K562 (cell line): ENCODE measurements at regions not wholly inside any gene's neighbourhood (a gene's known extent, or its start where the extent isn't known, plus 50 kb on each side); places are given as distances from the start of the nearest gene placed in this dataset.

Experiments
- ATAC-seq: fragments of 200-7000 bp; cut with Tn5 transposase; 3 replicates; pipeline ENCODE4 v1.9.1; 2020; ENCODE audit warnings: moderate library complexity
- BruUV-seq: library from RNA; stranded (reverse); fragments of 400-500 nt; replicated peaks from 2 replicates; lab custom pipeline; 2021; lab: Mats Ljungman, UMichigan
- CTCF ChIA-PET: fragments of 300-600 bp; formaldehyde crosslinking; extraction: SDS; loops from one replicate; lab custom pipeline; 2021; ENCODE audit warnings: low intra/inter-chr PET ratio; lab: Yijun Ruan, JAX
- POLR2A ChIA-PET: fragments of 300-600, 350-650 bp; sonication (Branson Sonifier 250); formaldehyde crosslinking; extraction: SDS; loops from one replicate; lab custom pipeline; 2021; ENCODE audit warnings: antibody characterized with exemption, inconsistent platforms; lab: Yijun Ruan, JAX
- DNase-seq, 4 experiments: peaks; one replicate each; pipeline versions ENCODE4 v3.0.0 to v3.0.0-alpha.2; 2011 to 2018; ENCODE audit warnings: low spot score in 3 of 4, mixed read lengths in 3 of 4; ENCODE audit errors: extremely low read depth in 1 of 4
- FAIRE-seq: peaks from 2 replicates; lab custom pipeline; 2011; peaks lifted over from hg19 to GRCh38; lab: Jason Lieb, UNC
- H2AFZ ChIP-seq: 2 replicates; pipeline ENCODE4 v1.6.0; 2011; ENCODE audit warnings: low read depth, low read length, control low read depth, inconsistent platforms
- H3K27ac ChIP-seq: fragments of 200-600 bp; 3 replicates; pipeline ENCODE4 v1.8.0; 2011; ENCODE audit warnings: low read depth, mild to moderate bottlenecking, control low read depth, inconsistent platforms, low read length, moderate library complexity, mixed read lengths; ENCODE audit errors: extremely low read depth
- H3K27me3 ChIP-seq, 2 experiments: fragments of 300-600 bp in 1 of 2; 2 replicates in 1 of 2; 3 replicates in 1 of 2; pipeline versions ENCODE4 v1.6.0 to v1.8.0; 2011; ENCODE audit warnings: inconsistent platforms in 2 of 2, low read length in 2 of 2, mild to moderate bottlenecking in 1 of 2, mixed read lengths in 1 of 2, moderate library complexity in 1 of 2; ENCODE audit not compliant: control insufficient read depth in 2 of 2, insufficient read depth in 2 of 2
- H3K36me3 ChIP-seq: fragments of 300-600 bp; 3 replicates; pipeline ENCODE4 v1.8.0; 2011; ENCODE audit warnings: mild to moderate bottlenecking, low read length, inconsistent platforms; ENCODE audit not compliant: control insufficient read depth, insufficient read depth
- H3K4me1 ChIP-seq, 2 experiments: fragments of 200-600 bp in 1 of 2; replicated peaks in 1 of 2; 2 replicates in 1 of 2; 3 replicates in 1 of 2; pipeline versions ENCODE4 v1.5.1 to v1.8.0; 2011; ENCODE audit warnings: inconsistent platforms in 2 of 2, low read length in 2 of 2, mild to moderate bottlenecking in 1 of 2, mixed read lengths in 1 of 2, moderate library complexity in 1 of 2; ENCODE audit not compliant: control insufficient read depth in 2 of 2, insufficient read depth in 2 of 2
- H3K4me2 ChIP-seq: 2 replicates; pipeline ENCODE4 v1.6.1; 2011; ENCODE audit warnings: low read length, control low read depth, inconsistent platforms, mixed read lengths; ENCODE audit not compliant: insufficient read depth
- H3K4me3 ChIP-seq: fragments of 200-600 bp; sonication (generic), shearing (Covaris generic); 2 replicates; pipeline ENCODE4 v1.5.1; 2016; ENCODE audit warnings: control low read depth, inconsistent platforms
- H3K79me2 ChIP-seq: fragments of 200-600 bp; 3 replicates; pipeline ENCODE4 v1.8.0; 2011; ENCODE audit warnings: low read length, inconsistent platforms; ENCODE audit not compliant: control insufficient read depth, insufficient read depth
- H3K9ac ChIP-seq, 2 experiments: 2 replicates each; pipeline versions ENCODE4 v1.6.0 to v1.6.1; 2011; ENCODE audit warnings: low read depth in 2 of 2, low read length in 2 of 2, control low read depth in 1 of 2, inconsistent platforms in 1 of 2, mild to moderate bottlenecking in 1 of 2, mixed read lengths in 1 of 2; ENCODE audit not compliant: insufficient read depth in 1 of 2
- H3K9me1 ChIP-seq: one replicate; pipeline ENCODE4 v1.6.0; 2011; ENCODE audit warnings: inconsistent platforms, mild to moderate bottlenecking, low read length, moderate library complexity; ENCODE audit not compliant: control insufficient read depth, insufficient read depth
- H3K9me3 ChIP-seq: replicated peaks from 2 replicates; pipeline ENCODE4 v1.5.1; 2011; ENCODE audit warnings: low read depth, low read length, inconsistent platforms; ENCODE audit not compliant: control insufficient read depth, insufficient read depth
- H4K20me1 ChIP-seq: replicated peaks from 2 replicates; pipeline ENCODE4 v1.6.1; 2011; ENCODE audit warnings: low read length, inconsistent platforms, mixed read lengths; ENCODE audit not compliant: control insufficient read depth, insufficient read depth
- C11orf30 ChIP-seq: fragments of 450-650 bp; IDR thresholded peaks from 2 replicates; pipeline ENCODE4 v1.6.1; 2016; ENCODE audit warnings: low read depth, mild to moderate bottlenecking
- HMGN3 ChIP-seq: IDR thresholded peaks from 2 replicates; pipeline ENCODE4 v1.6.1; 2011; ENCODE audit warnings: borderline replicate concordance, low read depth, mild to moderate bottlenecking, mixed read lengths, low read length; ENCODE audit not compliant: insufficient read length; ENCODE audit errors: extremely low read depth
- MBD1 ChIP-seq: fragments of 250-450 bp; sonication (Bioruptor Pico); IDR thresholded peaks from 2 replicates; pipeline ENCODE4 v1.8.0; 2022; ENCODE audit warnings: inconsistent platforms
- MCM3 ChIP-seq: fragments of 450-650 bp; IDR thresholded peaks from 2 replicates; pipeline ENCODE4 v1.6.1; 2016
- STAT6 ChIP-seq: sonication (generic); formaldehyde crosslinking; IDR thresholded peaks from 2 replicates; pipeline ENCODE4 v1.8.1; 2023; ENCODE audit warnings: mild to moderate bottlenecking, missing genetic modification reagents
- ZNF717 ChIP-seq: fragments of 250-450 bp; sonication (Bioruptor Pico); IDR thresholded peaks from 2 replicates; pipeline ENCODE4 v1.5.0; 2021
- WGBS: fragments of 100-300 bp; shearing (Covaris generic); methylation state at CpG from one replicate; pipeline ENCODE4 v1.1.6; 2016; ENCODE audit warnings: low coverage, mixed read lengths; ENCODE audit not compliant: insufficient coverage; ENCODE audit errors: missing lambda C conversion rate; 5-methylcytosine and 5-hydroxymethylcytosine counted together
- in situ Hi-C: fragments of 300-500 bp; cut with MboI; formaldehyde crosslinking; loops from 4 replicates; pipeline ENCODE4 v1.15.0; 2018; ENCODE audit warnings: inconsistent platforms, mixed read lengths
- intact Hi-C: fragments of 100-400 bp; cut with micrococcal nuclease; formaldehyde crosslinking; loops from 2 replicates; pipeline ENCODE4 v1.14.2; 2022

DNA sequence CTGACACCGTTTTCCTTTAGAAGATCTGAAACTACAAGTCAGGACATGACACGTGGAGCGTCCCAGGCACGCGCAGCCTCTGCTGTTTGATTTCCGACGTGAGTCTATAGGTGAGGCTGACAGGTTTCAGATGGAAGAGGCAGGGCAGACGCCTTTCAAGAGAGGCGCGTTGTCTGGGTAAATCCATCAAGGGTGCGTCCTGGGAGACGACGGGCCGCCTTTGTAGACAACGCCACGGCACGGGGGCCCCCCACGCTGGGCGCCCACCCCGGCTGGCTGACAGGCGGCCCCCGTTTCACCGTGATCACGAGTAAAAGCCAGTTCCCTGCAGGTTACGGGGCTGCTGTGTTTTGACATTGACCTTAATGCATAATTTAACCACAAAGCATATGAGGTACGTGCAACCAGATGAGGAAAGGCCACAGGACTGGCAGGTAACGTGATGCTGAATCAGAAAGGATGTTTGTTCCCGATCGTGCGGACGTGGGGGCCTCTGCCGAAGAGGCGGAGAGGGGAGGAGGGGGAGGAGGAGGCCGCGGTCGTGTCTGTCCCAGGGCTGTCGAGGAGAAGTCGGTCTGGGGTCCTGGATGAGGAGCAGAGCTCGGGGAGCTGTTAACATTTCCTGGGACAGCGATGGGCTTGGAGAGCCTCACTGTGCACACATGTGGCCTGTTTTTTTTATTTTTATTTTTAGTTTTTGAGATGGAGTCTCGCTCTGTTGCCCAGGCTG lies 51.1 kb upstream of the PPP2R3B start:
- no peaks in the 10 kb centered on the region for H3K36me3 ChIP-seq
- H3K9ac ChIP-seq, result no peak overlapping the region
- H3K4me1 ChIP-seq, result peaks cover 0 to 2% of the 10 kb centered on the region in 2 experiments; a peak in 2 of 5 replicates
- no peak for FAIRE-seq
- ChIA-PET CTCF (no interaction called here), POLR2A (no interaction called here)
- no peaks in the 10 kb centered on the region for H3K9me1 ChIP-seq
- no peak overlapping the region for H3K27ac ChIP-seq
- no peak for TF ChIP-seq ZNF717 (CRISPR knock-in tag)
- no peak for TF ChIP-seq C11orf30
- no peak for TF ChIP-seq MBD1 (CRISPR knock-in tag)
- no peak for DNase-seq
- in situ Hi-C loops, result no loop called here
- no peaks in the 10 kb centered on the region for H3K9me3 ChIP-seq
- H3K79me2 ChIP-seq, result no peaks in the 10 kb centered on the region
- no peak overlapping the region for H3K4me3 ChIP-seq
- H3K27me3 ChIP-seq, result peaks cover 6 to 12% of the 10 kb centered on the region in 2 experiments; a peak in 3 of 5 replicates
- intact Hi-C loops, result no loop called here
- no TSS peak for BruUV-seq
- no peaks in the 10 kb centered on the region for H4K20me1 ChIP-seq
- no peak for ATAC-seq
- WGBS, result 8% methylated on average over 24 of the region's 41 CpGs
- no peak overlapping the region for H3K4me2 ChIP-seq
- no peak overlapping the region for H2AFZ ChIP-seq

DNA sequence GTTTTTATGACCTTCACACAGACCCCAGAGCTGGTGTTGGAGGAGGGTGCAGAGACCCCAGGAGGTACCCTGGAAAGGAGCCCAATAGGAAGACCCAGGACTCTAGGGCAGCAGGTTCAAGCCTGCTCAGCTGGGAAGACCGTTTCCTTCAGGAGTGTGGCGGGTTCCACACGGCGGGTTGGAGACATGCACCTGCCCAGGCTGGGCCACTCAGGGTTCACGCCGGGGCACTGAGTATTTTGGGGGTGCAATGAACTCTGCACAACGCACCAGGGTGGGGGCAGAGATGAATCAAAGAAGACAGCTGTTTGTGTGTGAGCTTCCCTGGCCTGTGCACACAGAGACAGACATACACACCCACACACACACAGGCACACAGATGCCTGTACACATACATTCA lies 52.5 kb upstream of the PPP2R3B start:
- Histone ChIP-seq H3K4me1 (peaks cover 0 to 2% of the 10 kb centered on the region in 2 experiments; a peak in 2 of 5 replicates), H3K79me2 (no peaks in the 10 kb centered on the region), H3K9ac (no peak overlapping the region), H2AFZ (no peak overlapping the region), H3K9me1 (no peaks in the 10 kb centered on the region), H3K36me3 (no peaks in the 10 kb centered on the region), H3K9me3 (no peaks in the 10 kb centered on the region), H3K27me3 (peaks cover 4 to 6% of the 10 kb centered on the region in 2 experiments; a peak in 2 of 5 replicates), H4K20me1 (no peaks in the 10 kb centered on the region), H3K4me3 (no peak overlapping the region), H3K4me2 (no peak overlapping the region), H3K27ac (no peak overlapping the region)
- FAIRE-seq (no peak), ATAC-seq (no peak), DNase-seq (no peak)
- ChIA-PET POLR2A (no interaction called here), CTCF (no interaction called here)
- no TSS peak for BruUV-seq
- in situ Hi-C loops (no loop called here), intact Hi-C loops (no loop called here)
- TF ChIP-seq HMGN3, result no peak
- no peak for TF ChIP-seq MCM3
- no peak for TF ChIP-seq STAT6 (CRISPR knock-in tag)
- 0% methylated on average over 6 of the region's 7 CpGs for WGBS
